H1 (cell line): ENCODE measurements at regions not wholly inside any gene's neighbourhood (a gene's known extent, or its start where the extent isn't known, plus 50 kb on each side); places are given as distances from the start of the nearest gene placed in this dataset.

ENCODE experiments used
- CTCF ChIA-PET: fragments of 300-600 bp; sonication (Branson Sonifier 250); formaldehyde crosslinking; loops from one replicate; lab custom pipeline; 2021; ENCODE audit not compliant: partially characterized antibody; lab: Charles Lee
- POLR2A ChIA-PET: fragments of 300-600 bp; sonication (Branson Sonifier 250); formaldehyde crosslinking; loops from one replicate; lab custom pipeline; 2021; ENCODE audit warnings: inconsistent platforms; ENCODE audit not compliant: partially characterized antibody; lab: Charles Lee
- DNase-seq, 2 experiments: peaks; one replicate each; pipeline versions ENCODE4 v3.0.0 to v3.0.0-alpha.2; 2010 to 2022; ENCODE audit warnings: low spot score in 2 of 2, low read depth in 1 of 2, mixed read lengths in 1 of 2
- FAIRE-seq: peaks from 2 replicates; lab custom pipeline; 2011; peaks lifted over from hg19 to GRCh38; lab: Jason Lieb, UNC
- H2AFZ ChIP-seq: 2 replicates; pipeline ENCODE4 v1.8.1; 2012; ENCODE audit warnings: low read length, inconsistent platforms
- H2AK5ac ChIP-seq: 2 replicates; pipeline ENCODE4 v1.6.1; 2013; ENCODE audit warnings: low read depth, low read length
- H2BK120ac ChIP-seq: replicated peaks from 2 replicates; pipeline ENCODE3; 2013; ENCODE audit warnings: low read depth, low read length, inconsistent platforms
- H2BK12ac ChIP-seq: 2 replicates; pipeline ENCODE4 v1.6.1; 2013; ENCODE audit warnings: low read depth, low read length
- H2BK15ac ChIP-seq: 2 replicates; pipeline ENCODE4 v1.6.1; 2013; ENCODE audit warnings: low read length
- H2BK20ac ChIP-seq: 2 replicates; pipeline ENCODE4 v1.6.1; 2013; ENCODE audit warnings: low read length
- H2BK5ac ChIP-seq: 2 replicates; pipeline ENCODE4 v1.6.1; 2013; ENCODE audit warnings: low read depth, low read length
- H3K14ac ChIP-seq: 2 replicates; pipeline ENCODE4 v1.6.1; 2013; ENCODE audit warnings: inconsistent platforms; ENCODE audit not compliant: insufficient read length
- H3K18ac ChIP-seq: 2 replicates; pipeline ENCODE4 v1.6.1; 2013; ENCODE audit warnings: low read length; ENCODE audit errors: extremely low read depth
- H3K23ac ChIP-seq: 2 replicates; pipeline ENCODE4 v1.6.1; 2013; ENCODE audit warnings: inconsistent platforms; ENCODE audit not compliant: insufficient read length
- H3K23me2 ChIP-seq: 2 replicates; pipeline ENCODE4 v1.6.1; 2013; ENCODE audit warnings: low read depth, low read length
- H3K27ac ChIP-seq: 2 replicates; pipeline ENCODE4 v1.6.1; 2011; ENCODE audit warnings: low read depth, low read length, inconsistent platforms
- H3K27me3 ChIP-seq, 4 experiments: replicated peaks in 1 of 4; 1 replicate in 1 of 4; 2 replicates in 3 of 4; pipeline versions ENCODE4 v1.6.1 to v1.8.1; 2011 to 2013; ENCODE audit warnings: low read length in 3 of 4, mild to moderate bottlenecking in 3 of 4, inconsistent platforms in 2 of 4, mixed read lengths in 2 of 4, moderate library complexity in 1 of 4; ENCODE audit not compliant: control insufficient read depth in 3 of 4, insufficient read depth in 3 of 4; ENCODE audit errors: extremely low read depth in 1 of 4
- H3K36me3 ChIP-seq, 4 experiments: 2 replicates each; pipeline versions ENCODE4 v1.6.1 to v1.8.1; 2011 to 2013; ENCODE audit warnings: mild to moderate bottlenecking in 4 of 4, low read length in 3 of 4, moderate library complexity in 2 of 4, control low read depth in 1 of 4, inconsistent platforms in 1 of 4; ENCODE audit not compliant: insufficient read depth in 4 of 4, control insufficient read depth in 2 of 4
- H3K4ac ChIP-seq: replicated peaks from 2 replicates; pipeline ENCODE3; 2013; ENCODE audit warnings: low read length, low read depth, mixed read lengths, inconsistent platforms; ENCODE audit not compliant: insufficient read length
- H3K4me1 ChIP-seq, 4 experiments: replicated peaks in 1 of 4; 1 replicate in 1 of 4; 2 replicates in 3 of 4; pipeline versions ENCODE4 v1.6.1 to v1.8.1; 2011 to 2013; ENCODE audit warnings: low read length in 3 of 4, inconsistent platforms in 2 of 4, mixed read lengths in 1 of 4; ENCODE audit not compliant: insufficient read depth in 4 of 4, control insufficient read depth in 3 of 4
- H3K4me2 ChIP-seq, 2 experiments: 2 replicates each; pipeline versions ENCODE4 v1.6.1 to v1.8.1; 2011 to 2013; ENCODE audit warnings: low read depth in 2 of 2, low read length in 2 of 2, control low read depth in 1 of 2, inconsistent platforms in 1 of 2, mild to moderate bottlenecking in 1 of 2; ENCODE audit not compliant: insufficient read depth in 1 of 2
- H3K4me3 ChIP-seq, 4 experiments: fragments of 200-600, 300-600 bp in 1 of 4; sonication (generic), shearing (Covaris generic), sonication (Bioruptor Twin) in 1 of 4; 2 replicates each; pipeline versions ENCODE4 v1.5.1 to v1.8.1; 2011 to 2016; ENCODE audit warnings: low read length in 4 of 4, low read depth in 3 of 4, control low read depth in 2 of 4, inconsistent platforms in 2 of 4, mild to moderate bottlenecking in 2 of 4, mixed read lengths in 1 of 4, moderate library complexity in 1 of 4; ENCODE audit not compliant: insufficient read depth in 2 of 4; ENCODE audit errors: extremely low read depth in 1 of 4
- H3K56ac ChIP-seq: replicated peaks from 2 replicates; pipeline ENCODE3; 2013; ENCODE audit warnings: low read depth, mild to moderate bottlenecking, mixed read lengths, low read length, inconsistent platforms; ENCODE audit not compliant: insufficient read length
- H3K79me1 ChIP-seq: 2 replicates; pipeline ENCODE4 v1.6.1; 2013; ENCODE audit warnings: low read depth, low read length, control low read depth
- H3K79me2 ChIP-seq, 2 experiments: 2 replicates each; pipeline versions ENCODE4 v1.6.1 to v1.8.1; 2012 to 2013; ENCODE audit warnings: low read length in 2 of 2, mild to moderate bottlenecking in 2 of 2, inconsistent platforms in 1 of 2; ENCODE audit not compliant: insufficient read depth in 2 of 2, control insufficient read depth in 1 of 2
- H3K9ac ChIP-seq, 4 experiments: replicated peaks in 1 of 4; 1 replicate in 1 of 4; 2 replicates in 3 of 4; pipeline versions ENCODE4 v1.6.1 to v1.8.1; 2011 to 2013; ENCODE audit warnings: low read depth in 3 of 4, low read length in 3 of 4, control low read depth in 2 of 4, mild to moderate bottlenecking in 2 of 4, moderate library complexity in 2 of 4, inconsistent platforms in 1 of 4; ENCODE audit errors: extremely low read depth in 1 of 4
- H3K9me3 ChIP-seq, 2 experiments: 2 replicates each; pipeline versions ENCODE4 v1.6.1 to v1.8.1; 2012 to 2013; ENCODE audit warnings: mild to moderate bottlenecking in 2 of 2, moderate library complexity in 2 of 2, control low read depth in 1 of 2, inconsistent platforms in 1 of 2, low read depth in 1 of 2, low read length in 1 of 2, mixed read lengths in 1 of 2; ENCODE audit not compliant: insufficient read depth in 2 of 2
- H4K20me1 ChIP-seq, 2 experiments: replicated peaks in 1 of 2; 2 replicates each; pipeline versions ENCODE3 to v1.8.1; 2011 to 2013; ENCODE audit warnings: inconsistent platforms in 2 of 2, low read length in 2 of 2, mild to moderate bottlenecking in 1 of 2; ENCODE audit not compliant: insufficient read depth in 2 of 2, control insufficient read depth in 1 of 2
- H4K5ac ChIP-seq: 2 replicates; pipeline ENCODE4 v1.6.1; 2013; ENCODE audit warnings: low read length, low read depth, mixed read lengths, inconsistent platforms; ENCODE audit not compliant: insufficient read length
- H4K8ac ChIP-seq: 2 replicates; pipeline ENCODE4 v1.8.0; 2013; ENCODE audit warnings: mild to moderate bottlenecking, moderate library complexity, low read length, inconsistent platforms; ENCODE audit not compliant: insufficient read depth; ENCODE audit errors: extremely low read depth
- H4K91ac ChIP-seq: replicated peaks from 2 replicates; pipeline ENCODE3; 2013; ENCODE audit warnings: low read length, mixed read lengths, inconsistent platforms; ENCODE audit not compliant: insufficient read length
- HDAC6 ChIP-seq: IDR thresholded peaks from one replicate; pipeline ENCODE4 v1.7.1; 2012; ENCODE audit warnings: low read depth, mild to moderate bottlenecking, inconsistent platforms, low read length, moderate library complexity
- SRF ChIP-seq: IDR thresholded peaks from 2 replicates; pipeline ENCODE4 v1.6.1; 2011; ENCODE audit warnings: mild to moderate bottlenecking, low read depth, low read length, moderate library complexity
- TAF1 ChIP-seq: IDR thresholded peaks from 2 replicates; pipeline ENCODE4 v1.6.1; 2011; ENCODE audit warnings: mild to moderate bottlenecking, low read depth, low read length
- TBP ChIP-seq: IDR thresholded peaks from 2 replicates; pipeline ENCODE4 v1.6.1; 2011; ENCODE audit warnings: low read depth, low read length, improper control_type of control experiment
- TEAD4 ChIP-seq: IDR thresholded peaks from 2 replicates; pipeline ENCODE4 v1.6.1; 2012; ENCODE audit warnings: low read depth, low read length, inconsistent platforms, mixed read lengths
- WGBS, 2 experiments: shearing (Covaris generic) in 1 of 2; methylation state at CpG; one replicate each; pipeline versions ENCODE4 v1.1.6 to v1.1.7; 2013 to 2015; ENCODE audit warnings: low lambda C conversion rate in 2 of 2, mixed read lengths in 2 of 2, inconsistent platforms in 1 of 2, low coverage in 1 of 2, missing lambda C conversion rate in 1 of 2; ENCODE audit not compliant: insufficient replicate concordance in 2 of 2, insufficient coverage in 1 of 2, insufficient read length in 1 of 2; ENCODE audit errors: extremely low coverage in 1 of 2, missing lambda C conversion rate in 1 of 2; 5-methylcytosine and 5-hydroxymethylcytosine counted together

- no peak overlapping the region; the same call in 1 of the 2 replicates for H2BK5ac ChIP-seq
- CTCF ChIA-PET = interaction anchor here (0.6 to 2.2 kb wide), 6 partner anchors 9 to 1246 kb away, joined by 3 to 10 read pairs (median 4); no protein-coding TSS in a partner anchor
Measured at GRCh38 chr9:108671794-108672193, 184.0 kb downstream of the ACTL7B start.

More at GRCh38 chr9:108671794-108672193, 184.0 kb downstream of the ACTL7B start:
- Histone ChIP-seq H3K79me2 (no peaks in the 10 kb centered on the region), H3K56ac (no peak overlapping the region), H4K5ac (no peak overlapping the region), H3K79me1 (no peaks in the 10 kb centered on the region), H3K9ac (no peak overlapping the region), H3K27ac (no peak overlapping the region), H2BK120ac (no peak overlapping the region), H3K23ac (no peak overlapping the region), H2BK15ac (no peak overlapping the region), H3K4me3 (no peak overlapping the region), H2BK20ac (no peak overlapping the region), H3K9me3 (no peaks in the 10 kb centered on the region), H3K18ac (no peak overlapping the region), H4K91ac (no peak overlapping the region), H2AFZ (no peak overlapping the region), H2AK5ac (no peak overlapping the region), H3K4ac (no peak overlapping the region), H3K4me1 (peaks cover 1 to 6% (median 4%) of the 10 kb centered on the region in 4 experiments; a peak in 5 of 7 replicates), H3K36me3 (no peaks in the 10 kb centered on the region), H3K14ac (no peak overlapping the region), H2BK12ac (no peak overlapping the region), H3K27me3 (no peaks in the 10 kb centered on the region; a peak in 1 of 7 replicates), H3K23me2 (no peaks in the 10 kb centered on the region), H4K20me1 (no peaks in the 10 kb centered on the region), H4K8ac (no peak overlapping the region), H3K4me2 (no peak overlapping the region)
- POLR2A ChIA-PET = no interaction called here
- 84% methylated on average over 4 of the region's 4 CpGs; no CpG with 5 or more reads in 1 of the 2 experiments for WGBS, 2 experiments
- no peak for TF ChIP-seq HDAC6
- no peak for TF ChIP-seq TBP
- TF ChIP-seq TAF1 = no peak
- TF ChIP-seq SRF = no peak
- TF ChIP-seq TEAD4 = no peak
- FAIRE-seq (no peak), DNase-seq (no peak)
